Upper lobe of right lung (tissue), 1 donor: ENCODE measurements at regions not wholly inside any gene's neighbourhood (a gene's known extent, or its start where the extent isn't known, plus 50 kb on each side); places are given as distances from the start of the nearest gene placed in this dataset.
"Not testable (repeated sequence)": the region's sequence is repeated elsewhere in the genome, so short reads cannot be mapped to it uniquely, and the experiment has no call there.

Source experiments
- ATAC-seq: fragments of 200-7000 bp; cut with Tn5 transposase; one replicate; pipeline ENCODE4 v1.9.1; 2020; ENCODE audit warnings: mild to moderate bottlenecking, moderate library complexity
- DNase-seq: peaks from one replicate; pipeline ENCODE4 v3.0.0-alpha.2; 2020
- H3K27ac ChIP-seq: fragments of 200-600 bp; one replicate; pipeline ENCODE4 v1.8.0; 2022
- H3K27me3 ChIP-seq: fragments of 200-600 bp; one replicate; pipeline ENCODE4 v1.8.0; 2022; ENCODE audit warnings: mild to moderate bottlenecking
- H3K36me3 ChIP-seq: fragments of 200-600 bp; one replicate; pipeline ENCODE4 v1.8.0; 2022
- H3K4me1 ChIP-seq: fragments of 200-600 bp; one replicate; pipeline ENCODE4 v1.8.0; 2022
- H3K4me3 ChIP-seq: fragments of 200-600 bp; one replicate; pipeline ENCODE4 v1.8.0; 2022; ENCODE audit warnings: mild to moderate bottlenecking
- H3K9me3 ChIP-seq: fragments of 200-600 bp; one replicate; pipeline ENCODE4 v1.8.0; 2022
- CTCF ChIP-seq: fragments of 200-600 bp; IDR thresholded peaks from one replicate; pipeline ENCODE4 v1.8.0; 2022; ENCODE audit warnings: antibody characterized with exemption
- intact Hi-C: fragments of 100-400 bp; cut with DNase I; formaldehyde crosslinking; loops from one replicate; pipeline ENCODE4 v1.11.0; 2022
- donor health status: DM: no; HTN: yes; CAD: no; lungs with severe emphysema.

- no peaks in the 10 kb centered on the region for H3K9me3 ChIP-seq
- H3K36me3 ChIP-seq: no peaks in the 10 kb centered on the region
- H3K27ac ChIP-seq: no peak overlapping the region
- no peak for TF ChIP-seq CTCF
- intact Hi-C loops: no loop called here
- H3K27me3 ChIP-seq: no peaks in the 10 kb centered on the region
- H3K4me3 ChIP-seq: no peak overlapping the region
- no peak for DNase-seq
- ATAC-seq: no peak
- peaks cover 13% of the 10 kb centered on the region for H3K4me1 ChIP-seq
Measured at GRCh38 chr6:113018351-113019151, 671.4 kb downstream of the RFPL4B start.

GRCh38 chr6:113019176-113019575 is 672.0 kb downstream of the RFPL4B start:
- TF ChIP-seq CTCF: no peak
- H3K4me3 ChIP-seq: no peak overlapping the region
- no peaks in the 10 kb centered on the region for H3K36me3 ChIP-seq
- H3K27ac ChIP-seq: no peak overlapping the region
- DNase-seq: no peak
- H3K9me3 ChIP-seq: no peaks in the 10 kb centered on the region
- ATAC-seq: no peak
- intact Hi-C loops: no loop called here
- H3K27me3 ChIP-seq: no peaks in the 10 kb centered on the region
- peaks cover 13% of the 10 kb centered on the region for H3K4me1 ChIP-seq

- intact Hi-C loops: no loop called here
- Histone ChIP-seq H3K9me3 (no peaks in the 10 kb centered on the region), H3K4me3 (no peak overlapping the region), H3K4me1 (no peaks in the 10 kb centered on the region), H3K27ac (no peak overlapping the region), H3K27me3 (no peaks in the 10 kb centered on the region), H3K36me3 (no peaks in the 10 kb centered on the region)
- DNase-seq (no peak), ATAC-seq (no peak)
- TF ChIP-seq CTCF: no peak
Measured at GRCh38 chr6:113027780-113028179, 680.6 kb downstream of the RFPL4B start.

GRCh38 chr6:113029161-113029560 is 682.0 kb downstream of the RFPL4B start:
- H3K9me3 ChIP-seq, intact Hi-C loops, H3K4me1 ChIP-seq, H3K27ac ChIP-seq, H3K4me3 ChIP-seq, DNase-seq, ATAC-seq, H3K27me3 ChIP-seq, H3K36me3 ChIP-seq: not testable (repeated sequence)

- ATAC-seq (no peak), DNase-seq (no peak)
- H3K4me1 ChIP-seq: no peaks in the 10 kb centered on the region
- no peaks in the 10 kb centered on the region for H3K36me3 ChIP-seq
- H3K27ac ChIP-seq: no peak overlapping the region
- no peak for TF ChIP-seq CTCF
- intact Hi-C loops: no loop called here
- H3K9me3 ChIP-seq: no peaks in the 10 kb centered on the region
- H3K4me3 ChIP-seq: no peak overlapping the region
- H3K27me3 ChIP-seq: no peaks in the 10 kb centered on the region
Measured at GRCh38 chr6:113031591-113032238, 684.6 kb downstream of the RFPL4B start.

GRCh38 chr6:113039005-113039404 is 691.9 kb downstream of the RFPL4B start:
- no peak for ATAC-seq
- TF ChIP-seq CTCF: no peak
- no peaks in the 10 kb centered on the region for H3K4me1 ChIP-seq

More at GRCh38 chr6:113039005-113039404, 691.9 kb downstream of the RFPL4B start:
- no peak for DNase-seq
- H3K9me3 ChIP-seq: no peaks in the 10 kb centered on the region
- H3K36me3 ChIP-seq: no peaks in the 10 kb centered on the region
- H3K4me3 ChIP-seq: no peak overlapping the region
- intact Hi-C loops: no loop called here
- no peaks in the 10 kb centered on the region for H3K27me3 ChIP-seq
- H3K27ac ChIP-seq: no peak overlapping the region
